GM10248 (cell line): ENCODE measurements at regions not wholly inside any gene's neighbourhood (a gene's known extent, or its start where the extent isn't known, plus 50 kb on each side); places are given as distances from the start of the nearest gene placed in this dataset.

ENCODE experiments used
- CTCF ChIA-PET: fragments of 300-600 bp; sonication (Branson Sonifier 250); formaldehyde crosslinking; extraction: SDS; loops from one replicate; lab custom pipeline; 2021; ENCODE audit warnings: antibody characterized with exemption; lab: Yijun Ruan, JAX
- POLR2A ChIA-PET: fragments of 350-650 bp; sonication (Branson Sonifier 250); formaldehyde crosslinking; extraction: SDS; loops from one replicate; lab custom pipeline; 2020; ENCODE audit warnings: antibody characterized with exemption; lab: Yijun Ruan, JAX
- DNase-seq: peaks from one replicate; pipeline ENCODE4 v3.0.0; 2012; ENCODE audit errors: extremely low spot score
- TF ChIP-seq, protein P1 (sequence below): IDR thresholded peaks from 2 replicates; pipeline ENCODE4 v1.5.1; 2012; ENCODE audit warnings: mild to moderate bottlenecking, low read depth; ENCODE audit errors: extremely low read depth, missing control alignments, control extremely low read depth

DNA sequence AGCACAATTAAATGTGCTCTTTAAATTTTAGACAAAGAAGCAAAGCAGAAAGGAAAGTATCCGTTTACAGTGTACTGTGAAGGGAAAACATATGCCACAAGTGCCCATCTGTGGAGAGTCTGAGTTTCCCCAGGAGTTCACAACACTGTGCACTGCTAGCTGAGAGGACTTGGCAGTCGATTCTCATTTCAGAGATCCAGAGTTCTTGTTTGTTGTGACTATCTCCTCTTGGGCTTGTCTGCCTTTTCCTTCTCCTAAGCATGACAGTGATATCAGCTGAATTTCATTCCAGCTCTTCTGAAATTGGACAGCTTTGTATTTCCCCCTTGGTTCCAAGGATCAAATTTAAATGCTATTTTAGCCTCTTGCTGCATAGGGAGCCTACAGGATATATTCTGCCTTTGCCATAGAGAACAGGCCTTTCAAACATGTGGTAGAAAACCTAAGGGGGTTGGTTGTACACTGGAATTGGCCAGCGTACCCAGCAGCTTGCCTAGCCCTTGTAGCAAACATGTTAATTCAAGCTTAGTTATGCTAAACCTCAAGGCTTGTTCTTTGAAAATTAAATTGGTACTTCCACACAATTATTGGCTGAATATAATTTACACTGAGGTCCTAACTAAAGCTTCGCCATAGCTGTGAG lies 259.2 kb upstream of the NOVA1 start:
- POLR2A ChIA-PET = no interaction called here
- CTCF ChIA-PET = no interaction called here

DNA sequence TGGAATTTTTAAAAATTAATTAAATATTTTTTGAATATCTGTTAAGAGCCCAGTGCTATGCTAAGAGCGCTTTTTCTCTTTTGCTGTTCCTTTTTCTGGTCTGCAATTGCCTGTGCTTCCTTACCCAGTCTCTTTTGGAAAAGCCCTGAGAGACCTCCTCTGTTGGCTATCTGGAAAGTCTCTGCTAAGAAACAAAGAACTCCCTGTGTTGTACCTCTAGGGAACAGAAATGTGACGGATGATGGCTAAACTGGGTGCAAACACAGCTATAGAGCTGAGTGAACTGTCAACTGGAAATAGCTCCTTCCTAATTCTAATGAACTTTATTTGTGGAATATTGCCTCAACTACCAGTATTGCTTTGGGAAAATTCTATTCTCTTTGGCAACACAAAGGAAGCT lies 261.6 kb upstream of the NOVA1 start:
- no peak for DNase-seq
- ChIA-PET CTCF (no interaction called here), POLR2A (no interaction called here)
- TF ChIP-seq, protein P1, sequence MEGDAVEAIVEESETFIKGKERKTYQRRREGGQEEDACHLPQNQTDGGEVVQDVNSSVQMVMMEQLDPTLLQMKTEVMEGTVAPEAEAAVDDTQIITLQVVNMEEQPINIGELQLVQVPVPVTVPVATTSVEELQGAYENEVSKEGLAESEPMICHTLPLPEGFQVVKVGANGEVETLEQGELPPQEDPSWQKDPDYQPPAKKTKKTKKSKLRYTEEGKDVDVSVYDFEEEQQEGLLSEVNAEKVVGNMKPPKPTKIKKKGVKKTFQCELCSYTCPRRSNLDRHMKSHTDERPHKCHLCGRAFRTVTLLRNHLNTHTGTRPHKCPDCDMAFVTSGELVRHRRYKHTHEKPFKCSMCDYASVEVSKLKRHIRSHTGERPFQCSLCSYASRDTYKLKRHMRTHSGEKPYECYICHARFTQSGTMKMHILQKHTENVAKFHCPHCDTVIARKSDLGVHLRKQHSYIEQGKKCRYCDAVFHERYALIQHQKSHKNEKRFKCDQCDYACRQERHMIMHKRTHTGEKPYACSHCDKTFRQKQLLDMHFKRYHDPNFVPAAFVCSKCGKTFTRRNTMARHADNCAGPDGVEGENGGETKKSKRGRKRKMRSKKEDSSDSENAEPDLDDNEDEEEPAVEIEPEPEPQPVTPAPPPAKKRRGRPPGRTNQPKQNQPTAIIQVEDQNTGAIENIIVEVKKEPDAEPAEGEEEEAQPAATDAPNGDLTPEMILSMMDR = no peak

More for the DNA sequence above, 259.2 kb upstream of the NOVA1 start:
- DNase-seq = no peak
- TF ChIP-seq, protein P1 = no peak

- TF ChIP-seq, protein P1 = no peak
- no peak for DNase-seq
- CTCF ChIA-PET = no interaction called here
- POLR2A ChIA-PET = no interaction called here
Observed at GRCh38 chr14:26860111-26860510, 262.3 kb upstream of the NOVA1 start.

DNA sequence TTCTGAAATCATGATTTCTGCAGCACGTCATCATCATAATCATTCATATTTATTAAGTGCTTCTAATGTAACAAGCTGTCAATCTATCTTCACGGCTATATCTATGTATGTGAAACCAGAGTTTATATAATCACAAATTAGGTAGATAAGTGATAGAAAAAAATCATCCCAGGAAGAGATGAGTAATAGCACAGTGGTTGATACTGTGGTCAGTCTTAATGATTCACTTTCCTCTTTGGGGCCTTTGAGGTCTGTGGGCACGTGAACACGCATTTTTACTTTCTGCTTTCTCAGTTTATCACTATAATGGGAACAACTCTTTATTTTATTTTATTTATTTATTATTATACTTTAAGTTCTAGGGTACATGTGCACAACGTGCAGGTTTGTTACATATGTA lies 265.9 kb upstream of the NOVA1 start:
- ChIA-PET CTCF (no interaction called here), POLR2A (no interaction called here)
- no peak for DNase-seq
- TF ChIP-seq, protein P1 = no peak

- TF ChIP-seq, protein P1 = no peak
- ChIA-PET POLR2A (no interaction called here), CTCF (no interaction called here)
- DNase-seq = no peak
Observed at GRCh38 chr14:26866721-26867120, 268.9 kb upstream of the NOVA1 start.

DNA sequence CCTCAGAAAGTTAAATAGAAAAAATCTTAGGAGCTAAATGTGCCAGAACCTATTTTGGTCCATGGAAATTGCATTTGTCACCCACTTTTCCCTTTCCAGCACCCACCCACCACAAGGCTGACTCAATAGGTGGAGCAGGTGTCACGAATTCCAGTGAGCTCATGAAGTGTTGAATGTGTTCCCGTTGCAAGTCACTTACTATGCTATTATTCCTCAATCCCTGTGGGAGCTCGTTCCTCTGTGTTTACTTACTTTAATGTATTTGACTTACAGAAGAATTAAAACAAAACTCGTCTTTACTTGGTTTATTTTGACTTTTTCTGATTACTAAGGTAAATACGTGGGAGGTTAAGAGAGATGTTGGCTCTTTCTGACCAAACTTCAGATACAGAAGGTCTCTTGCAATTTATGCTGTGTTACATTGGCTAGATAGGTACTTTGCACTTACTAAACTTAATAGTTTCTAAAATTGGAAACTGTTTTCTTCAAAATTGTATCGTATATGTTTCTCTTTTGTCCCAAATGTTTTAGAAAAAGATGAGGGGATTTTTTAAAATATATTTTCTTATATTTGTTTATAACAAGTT lies 269.4 kb upstream of the NOVA1 start:
- no peak for DNase-seq
- CTCF ChIA-PET = no interaction called here
- TF ChIP-seq, protein P1 = no peak
- POLR2A ChIA-PET = no interaction called here
